LNCaP clone FGC (cell line): ENCODE measurements at regions not wholly inside any gene's neighbourhood (a gene's known extent, or its start where the extent isn't known, plus 50 kb on each side); places are given as distances from the start of the nearest gene placed in this dataset.

ENCODE experiments used
- DNase-seq: peaks from one replicate; pipeline ENCODE4 v3.0.0-alpha.2; 2011; ENCODE audit warnings: low read depth
- H3K4me3 ChIP-seq: 2 replicates; pipeline ENCODE4 v1.5.1; 2011; ENCODE audit warnings: mild to moderate bottlenecking, low read depth, low read length, control low read depth
- TF ChIP-seq, protein P1 (sequence below): IDR thresholded peaks from 2 replicates; pipeline ENCODE4 v1.5.1; 2012; ENCODE audit warnings: mild to moderate bottlenecking; ENCODE audit not compliant: control insufficient read depth, insufficient read depth; ENCODE audit errors: extremely low read depth

DNA sequence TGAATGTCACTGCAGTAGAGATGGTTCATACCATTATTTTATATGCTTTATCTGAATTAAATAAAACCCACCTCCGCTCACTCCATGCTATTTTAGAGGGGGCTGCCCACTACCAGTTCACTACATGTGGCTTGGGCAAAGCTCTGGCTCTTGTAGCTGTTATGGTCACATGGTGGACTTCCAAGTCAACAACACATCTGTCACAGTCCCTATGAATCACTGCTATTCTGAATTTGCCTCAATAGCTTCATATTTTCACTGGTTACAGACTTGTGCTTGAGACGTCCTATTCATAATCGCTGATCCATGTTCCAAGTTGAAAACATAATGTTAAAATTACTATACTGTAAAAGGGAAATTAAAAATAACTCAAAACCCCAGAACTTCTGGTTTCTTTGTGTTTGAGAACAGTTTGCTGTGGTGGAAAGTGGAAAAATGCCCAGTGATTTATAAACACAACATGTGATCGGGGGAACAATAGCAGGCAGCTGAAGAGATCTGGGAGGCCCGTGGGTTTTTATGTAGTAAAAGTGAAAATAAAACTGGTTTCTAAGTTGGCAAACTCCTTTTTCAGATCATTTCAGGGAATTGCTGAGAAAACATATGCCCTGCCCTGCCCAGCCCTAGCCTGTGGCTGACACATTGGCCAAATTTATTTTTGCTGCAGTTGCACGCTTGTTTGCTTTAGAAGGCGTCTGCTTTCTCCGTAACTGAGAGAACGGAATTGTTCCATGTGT lies 128.8 kb upstream of the PRR23C start:
- TF ChIP-seq, protein P1, sequence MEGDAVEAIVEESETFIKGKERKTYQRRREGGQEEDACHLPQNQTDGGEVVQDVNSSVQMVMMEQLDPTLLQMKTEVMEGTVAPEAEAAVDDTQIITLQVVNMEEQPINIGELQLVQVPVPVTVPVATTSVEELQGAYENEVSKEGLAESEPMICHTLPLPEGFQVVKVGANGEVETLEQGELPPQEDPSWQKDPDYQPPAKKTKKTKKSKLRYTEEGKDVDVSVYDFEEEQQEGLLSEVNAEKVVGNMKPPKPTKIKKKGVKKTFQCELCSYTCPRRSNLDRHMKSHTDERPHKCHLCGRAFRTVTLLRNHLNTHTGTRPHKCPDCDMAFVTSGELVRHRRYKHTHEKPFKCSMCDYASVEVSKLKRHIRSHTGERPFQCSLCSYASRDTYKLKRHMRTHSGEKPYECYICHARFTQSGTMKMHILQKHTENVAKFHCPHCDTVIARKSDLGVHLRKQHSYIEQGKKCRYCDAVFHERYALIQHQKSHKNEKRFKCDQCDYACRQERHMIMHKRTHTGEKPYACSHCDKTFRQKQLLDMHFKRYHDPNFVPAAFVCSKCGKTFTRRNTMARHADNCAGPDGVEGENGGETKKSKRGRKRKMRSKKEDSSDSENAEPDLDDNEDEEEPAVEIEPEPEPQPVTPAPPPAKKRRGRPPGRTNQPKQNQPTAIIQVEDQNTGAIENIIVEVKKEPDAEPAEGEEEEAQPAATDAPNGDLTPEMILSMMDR = no peak
- H3K4me3 ChIP-seq = peak overlapping the region; percentile 14
- DNase-seq = no peak

DNA sequence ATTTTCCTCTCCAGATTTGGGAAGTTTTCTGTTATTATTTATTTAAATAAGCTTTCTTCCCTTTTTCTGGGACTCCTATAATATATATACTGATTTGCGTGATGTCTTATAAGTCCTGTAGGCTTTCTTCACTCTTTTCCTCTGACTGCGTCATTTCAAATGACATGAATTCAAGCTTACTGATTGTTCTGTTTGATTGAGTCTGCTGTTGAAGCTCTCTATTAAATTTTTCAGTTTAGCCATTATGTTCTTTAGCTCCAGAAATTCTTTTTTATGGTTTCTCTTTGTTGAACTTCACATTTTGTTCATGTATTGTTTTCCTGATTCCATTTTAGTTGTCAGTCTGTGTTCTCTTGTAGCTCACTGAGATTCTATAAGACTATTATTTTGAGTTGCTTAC lies 135.8 kb upstream of the PRR23C start:
- TF ChIP-seq, protein P1 = no peak
- DNase-seq = no peak
- H3K4me3 ChIP-seq = no peak overlapping the region

DNA sequence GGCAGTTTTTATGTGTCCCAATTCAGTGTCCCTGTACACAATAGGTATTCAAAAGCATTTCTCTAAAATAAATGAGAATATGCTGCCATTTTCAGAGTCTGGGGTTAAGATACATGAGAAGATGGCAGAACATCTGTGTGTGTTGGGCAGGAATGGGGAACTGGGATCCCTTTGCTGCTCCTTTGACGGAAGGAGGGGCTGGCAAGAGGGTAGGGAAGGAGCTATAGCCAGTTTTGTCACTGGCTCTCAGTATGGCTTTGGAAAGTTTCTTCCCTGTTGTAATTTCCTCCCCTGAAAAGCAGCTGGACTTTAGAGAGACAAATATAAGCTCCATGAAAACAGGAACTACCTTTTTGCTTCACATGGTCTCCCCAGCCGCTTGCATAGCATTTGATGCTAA lies 137.5 kb upstream of the PRR23C start:
- H3K4me3 ChIP-seq = no peak overlapping the region
- TF ChIP-seq, protein P1 = no peak
- DNase-seq = no peak

DNA sequence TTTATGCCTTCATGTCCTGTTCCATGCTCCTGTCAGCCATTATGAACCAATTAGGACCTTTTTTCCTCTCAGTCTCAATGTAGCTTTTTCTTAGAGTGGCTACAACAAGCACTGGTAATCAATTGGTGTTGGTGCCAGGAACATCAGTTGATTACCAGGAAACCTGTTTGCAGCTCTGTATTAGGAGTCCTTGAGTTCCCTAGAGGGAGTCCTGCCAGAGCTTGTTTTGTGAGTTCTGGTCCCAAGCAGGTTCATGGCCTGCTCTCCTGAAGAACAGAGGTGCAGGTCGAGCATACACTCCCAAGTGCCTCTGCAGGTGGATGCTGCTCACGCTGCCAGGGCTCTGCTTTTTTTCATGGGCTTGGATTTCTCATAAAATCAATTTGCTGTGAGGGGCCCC lies 137.9 kb upstream of the PRR23C start:
- TF ChIP-seq, protein P1 = no peak
- DNase-seq = no peak

DNA sequence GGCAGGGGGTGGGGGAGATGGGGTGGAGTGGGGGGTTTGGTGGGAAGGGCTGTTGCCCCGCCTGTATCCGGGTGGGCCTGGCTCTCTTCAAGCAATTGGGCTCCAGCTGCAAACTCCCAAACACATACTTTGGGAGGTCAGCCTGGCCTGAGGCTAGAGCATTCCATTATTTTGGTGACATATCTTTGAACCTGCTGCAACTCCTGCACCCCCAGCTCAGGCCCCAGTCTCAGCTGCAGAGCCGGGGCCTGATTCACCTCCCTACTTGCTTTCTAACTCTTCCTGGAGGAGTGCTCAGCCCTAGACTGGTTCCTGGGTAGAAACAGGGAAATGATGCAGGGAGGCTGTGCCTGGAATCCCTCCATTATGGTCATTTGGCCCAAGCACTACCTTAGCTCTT lies 140.8 kb upstream of the PRR23C start:
- TF ChIP-seq, protein P1 = no peak
- no peak overlapping the region for H3K4me3 ChIP-seq
- DNase-seq = no peak

More for the DNA sequence above, 137.9 kb upstream of the PRR23C start:
- no peak overlapping the region for H3K4me3 ChIP-seq

DNA sequence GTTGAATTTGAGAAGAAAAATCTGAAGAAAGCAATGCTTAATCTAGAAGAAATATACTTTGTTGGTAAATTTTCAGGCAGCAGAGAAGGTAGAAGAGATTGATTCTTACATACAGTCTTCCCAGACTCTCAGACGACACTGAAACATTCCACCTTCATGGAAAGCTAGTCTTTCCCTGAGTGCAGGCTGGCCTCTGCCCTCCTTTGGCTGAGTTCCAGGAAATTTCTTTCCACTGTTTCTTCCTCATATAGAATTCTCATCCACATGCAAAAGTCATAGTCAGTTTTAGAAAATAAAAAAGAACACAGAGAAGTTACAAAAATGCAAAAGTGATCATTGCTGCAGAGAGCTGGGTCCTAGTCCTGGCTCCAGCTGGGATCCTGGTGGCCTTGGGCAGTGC lies 142.5 kb upstream of the PRR23C start:
- DNase-seq = no peak
- TF ChIP-seq, protein P1 = no peak
- H3K4me3 ChIP-seq = no peak overlapping the region

DNA sequence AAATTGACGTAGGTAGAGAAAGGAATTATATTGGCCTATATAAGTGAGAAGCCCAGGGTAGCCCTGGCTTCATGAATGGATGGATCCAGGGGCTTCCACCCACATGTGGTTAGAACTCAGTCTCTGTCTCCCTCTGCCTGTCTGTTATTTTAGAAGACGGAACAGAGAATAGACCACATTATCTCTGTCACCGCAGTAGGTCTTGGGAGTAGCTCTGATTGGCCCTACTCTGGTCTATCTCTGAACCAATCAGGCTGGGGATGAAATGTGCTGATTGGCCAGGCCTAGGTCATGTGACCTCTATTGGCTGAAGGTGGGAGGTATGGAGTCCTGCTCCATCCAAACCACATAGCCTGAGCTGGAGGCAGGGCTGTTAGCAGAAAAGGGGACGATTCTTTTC lies 143.0 kb upstream of the PRR23C start:
- TF ChIP-seq, protein P1 = no peak
- DNase-seq = no peak

More for the DNA sequence above, 143.0 kb upstream of the PRR23C start:
- no peak overlapping the region for H3K4me3 ChIP-seq
